Body of pancreas (tissue), 4 donors: ENCODE measurements at regions not wholly inside any gene's neighbourhood (a gene's known extent, or its start where the extent isn't known, plus 50 kb on each side); places are given as distances from the start of the nearest gene placed in this dataset.

Experiments used
- POLR2A ChIP-seq, 3 donors: fragments of 450-650 bp; IDR thresholded peaks; one replicate each; pipeline ENCODE4 v1.6.1; 2016; ENCODE audit warnings: antibody characterized with exemption in 3 of 3, mild to moderate bottlenecking in 2 of 3
- TF ChIP-seq, protein P1 (sequence below), 7 experiments: fragments of 450-650 bp in 4 of 7; fragments of 200-600 bp in 3 of 7; sonication (generic) in 3 of 7; IDR thresholded peaks; one replicate each; pipeline ENCODE4 v1.5.1; 2016 to 2019; ENCODE audit warnings: antibody characterized with exemption in 7 of 7

DNA sequence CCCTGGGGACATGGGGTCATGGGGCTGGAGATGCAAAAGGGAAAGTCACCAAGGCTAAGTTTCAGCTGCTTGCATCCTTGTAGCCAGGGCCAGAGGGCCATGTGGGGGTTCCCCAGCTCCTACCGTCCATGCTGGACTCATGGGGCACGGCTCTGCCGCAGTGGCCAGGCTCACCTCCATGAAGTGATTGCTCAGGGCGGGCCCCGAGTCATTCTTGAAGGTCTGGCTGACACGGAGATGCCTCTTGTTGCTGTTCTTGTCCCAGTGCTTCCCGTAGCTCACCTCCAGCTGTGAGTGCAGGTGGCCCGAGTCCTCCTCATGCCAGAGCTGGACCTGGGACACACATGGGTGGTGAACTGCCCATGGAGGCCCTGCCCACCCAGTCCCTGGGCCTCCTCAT is 114.5 kb downstream of the RMI2 start:
- TF ChIP-seq, protein P1, sequence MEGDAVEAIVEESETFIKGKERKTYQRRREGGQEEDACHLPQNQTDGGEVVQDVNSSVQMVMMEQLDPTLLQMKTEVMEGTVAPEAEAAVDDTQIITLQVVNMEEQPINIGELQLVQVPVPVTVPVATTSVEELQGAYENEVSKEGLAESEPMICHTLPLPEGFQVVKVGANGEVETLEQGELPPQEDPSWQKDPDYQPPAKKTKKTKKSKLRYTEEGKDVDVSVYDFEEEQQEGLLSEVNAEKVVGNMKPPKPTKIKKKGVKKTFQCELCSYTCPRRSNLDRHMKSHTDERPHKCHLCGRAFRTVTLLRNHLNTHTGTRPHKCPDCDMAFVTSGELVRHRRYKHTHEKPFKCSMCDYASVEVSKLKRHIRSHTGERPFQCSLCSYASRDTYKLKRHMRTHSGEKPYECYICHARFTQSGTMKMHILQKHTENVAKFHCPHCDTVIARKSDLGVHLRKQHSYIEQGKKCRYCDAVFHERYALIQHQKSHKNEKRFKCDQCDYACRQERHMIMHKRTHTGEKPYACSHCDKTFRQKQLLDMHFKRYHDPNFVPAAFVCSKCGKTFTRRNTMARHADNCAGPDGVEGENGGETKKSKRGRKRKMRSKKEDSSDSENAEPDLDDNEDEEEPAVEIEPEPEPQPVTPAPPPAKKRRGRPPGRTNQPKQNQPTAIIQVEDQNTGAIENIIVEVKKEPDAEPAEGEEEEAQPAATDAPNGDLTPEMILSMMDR (IDR thresholded peaks at IDR 0.05): no peak
- TF ChIP-seq POLR2A (IDR thresholded peaks at IDR 0.05): no peak
